OCI-LY1 (cell line): ENCODE measurements at regions not wholly inside any gene's neighbourhood (a gene's known extent, or its start where the extent isn't known, plus 50 kb on each side); places are given as distances from the start of the nearest gene placed in this dataset.

Source experiments
- EZH2 ChIP-seq: fragments of 200-600 bp; sonication (generic), shearing (Covaris generic); IDR thresholded peaks from 2 replicates; pipeline ENCODE4 v1.8.0; 2017; ENCODE audit warnings: borderline replicate concordance, mixed run types, mild to moderate bottlenecking, antibody characterized with exemption, low read length, moderate library complexity, mixed read lengths
- TF ChIP-seq, protein P1 (sequence below): fragments of 200-600 bp; sonication (generic), shearing (Covaris generic); IDR thresholded peaks from 2 replicates; pipeline ENCODE4 v1.5.1; 2017; ENCODE audit warnings: mild to moderate bottlenecking, antibody characterized with exemption, low read length, moderate library complexity, mixed read lengths

GRCh38 chr1:190864013-190864641 lies 386.5 kb upstream of the BRINP3 start:
- TF ChIP-seq, protein P1, sequence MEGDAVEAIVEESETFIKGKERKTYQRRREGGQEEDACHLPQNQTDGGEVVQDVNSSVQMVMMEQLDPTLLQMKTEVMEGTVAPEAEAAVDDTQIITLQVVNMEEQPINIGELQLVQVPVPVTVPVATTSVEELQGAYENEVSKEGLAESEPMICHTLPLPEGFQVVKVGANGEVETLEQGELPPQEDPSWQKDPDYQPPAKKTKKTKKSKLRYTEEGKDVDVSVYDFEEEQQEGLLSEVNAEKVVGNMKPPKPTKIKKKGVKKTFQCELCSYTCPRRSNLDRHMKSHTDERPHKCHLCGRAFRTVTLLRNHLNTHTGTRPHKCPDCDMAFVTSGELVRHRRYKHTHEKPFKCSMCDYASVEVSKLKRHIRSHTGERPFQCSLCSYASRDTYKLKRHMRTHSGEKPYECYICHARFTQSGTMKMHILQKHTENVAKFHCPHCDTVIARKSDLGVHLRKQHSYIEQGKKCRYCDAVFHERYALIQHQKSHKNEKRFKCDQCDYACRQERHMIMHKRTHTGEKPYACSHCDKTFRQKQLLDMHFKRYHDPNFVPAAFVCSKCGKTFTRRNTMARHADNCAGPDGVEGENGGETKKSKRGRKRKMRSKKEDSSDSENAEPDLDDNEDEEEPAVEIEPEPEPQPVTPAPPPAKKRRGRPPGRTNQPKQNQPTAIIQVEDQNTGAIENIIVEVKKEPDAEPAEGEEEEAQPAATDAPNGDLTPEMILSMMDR: no peak
- no peak for TF ChIP-seq EZH2
